Common myeloid progenitor, CD34-positive (primary cell): ENCODE measurements at regions not wholly inside any gene's neighbourhood (a gene's known extent, or its start where the extent isn't known, plus 50 kb on each side); places are given as distances from the start of the nearest gene placed in this dataset.

Experiments
- CTCF ChIA-PET: fragments of 350-600 bp; sonication (Branson Sonifier 250); formaldehyde crosslinking; loops from one replicate; lab custom pipeline; 2021; ENCODE audit warnings: antibody characterized with exemption; lab: Charles Lee
- POLR2A ChIA-PET: fragments of 350-600 bp; sonication (Branson Sonifier 250); formaldehyde crosslinking; loops from one replicate; lab custom pipeline; 2021; ENCODE audit warnings: antibody characterized with exemption; lab: Charles Lee
- DNase-seq, 3 donors: peaks; one replicate each; pipeline versions ENCODE4 v3.0.0 to v3.0.0-alpha.2; 2013
- H3K27ac ChIP-seq, 2 experiments: 1 replicate in 1 of 2; 2 replicates in 1 of 2; pipeline ENCODE4 v1.7.0; 2013; ENCODE audit warnings: inconsistent platforms in 2 of 2, low read length in 2 of 2, mild to moderate bottlenecking in 2 of 2, low read depth in 1 of 2, moderate library complexity in 1 of 2; ENCODE audit not compliant: severe bottlenecking in 2 of 2, insufficient read depth in 1 of 2, poor library complexity in 1 of 2
- H3K27me3 ChIP-seq, 5 experiments: replicated peaks in 2 of 5; 1 replicate in 3 of 5; 2 replicates in 2 of 5; pipeline versions ENCODE4 v1.6.1 to v1.7.0; 2013; ENCODE audit warnings: low read length in 4 of 5, mild to moderate bottlenecking in 2 of 5, moderate library complexity in 2 of 5, inconsistent platforms in 1 of 5; ENCODE audit not compliant: insufficient read depth in 5 of 5, control insufficient read depth in 4 of 5
- H3K36me3 ChIP-seq, 4 experiments: 1 replicate in 2 of 4; 2 replicates in 2 of 4; pipeline versions ENCODE4 v1.6.1 to v1.7.0; 2013; ENCODE audit warnings: low read length in 3 of 4, control low read depth in 1 of 4, mild to moderate bottlenecking in 1 of 4; ENCODE audit not compliant: control insufficient read depth in 4 of 4, insufficient read depth in 4 of 4
- H3K4me1 ChIP-seq, 4 experiments: 1 replicate in 3 of 4; 2 replicates in 1 of 4; pipeline versions ENCODE4 v1.6.1 to v1.7.1; 2013; ENCODE audit warnings: low read length in 3 of 4, mild to moderate bottlenecking in 3 of 4, control low read depth in 1 of 4, inconsistent platforms in 1 of 4, moderate library complexity in 1 of 4; ENCODE audit not compliant: control insufficient read depth in 4 of 4, insufficient read depth in 4 of 4; ENCODE audit errors: control extremely low read depth in 1 of 4
- H3K4me3 ChIP-seq, 7 experiments: 1 replicate in 4 of 7; 2 replicates in 3 of 7; pipeline versions ENCODE4 v1.5.1 to v1.7.0; 2013; ENCODE audit warnings: mild to moderate bottlenecking in 7 of 7, low read length in 6 of 7, moderate library complexity in 6 of 7, inconsistent platforms in 2 of 7, low read depth in 2 of 7, control low read depth in 1 of 7; ENCODE audit not compliant: insufficient read depth in 4 of 7, control insufficient read depth in 1 of 7; ENCODE audit errors: extremely low read depth in 1 of 7
- H3K9me3 ChIP-seq, 5 experiments: 1 replicate in 4 of 5; 2 replicates in 1 of 5; pipeline versions ENCODE4 v1.6.1 to v1.7.1; 2013; ENCODE audit warnings: low read length in 4 of 5, mild to moderate bottlenecking in 2 of 5, inconsistent platforms in 1 of 5, low read depth in 1 of 5, moderate library complexity in 1 of 5; ENCODE audit not compliant: control insufficient read depth in 4 of 5, insufficient read depth in 2 of 5; ENCODE audit errors: control extremely low read depth in 1 of 5
- whole genome bisulfite sequencing: methylation state at CpG from one replicate; pipeline ENCODE4 v1.1.5; 2013; ENCODE audit not compliant: insufficient coverage; 5-methylcytosine and 5-hydroxymethylcytosine counted together

- peaks cover 0 to 4% (median 0%) of the 10 kb centered on the region in 5 experiments for H3K9me3 ChIP-seq
- no peak for DNase-seq
- no peaks in the 10 kb centered on the region for H3K36me3 ChIP-seq
- no peak overlapping the region for H3K4me3 ChIP-seq
- no peaks in the 10 kb centered on the region for H3K4me1 ChIP-seq
- no peak overlapping the region for H3K27ac ChIP-seq
- ChIA-PET CTCF (no interaction called here), POLR2A (no interaction called here)
- peaks cover 0 to 4% (median 0%) of the 10 kb centered on the region in 5 experiments for H3K27me3 ChIP-seq
- 93% methylated on average over 10 of the region's 11 CpGs for WGBS
Observed at GRCh38 chr2:70385966-70386595, 84.2 kb upstream of the FAM136A start.

GRCh38 chr2:70385204-70385603, 83.3 kb upstream of the FAM136A start:
- no CpG with 5 or more reads among the region's 2 CpGs for WGBS
- no peak overlapping the region for H3K4me3 ChIP-seq
- no peaks in the 10 kb centered on the region for H3K4me1 ChIP-seq
- no peak for DNase-seq
- H3K36me3 ChIP-seq: no peaks in the 10 kb centered on the region
- H3K9me3 ChIP-seq: peaks cover 0 to 4% (median 0%) of the 10 kb centered on the region in 5 experiments
- ChIA-PET POLR2A (no interaction called here), CTCF (interaction anchor here (0.6 kb wide), 1 partner anchor 55 kb away, joined by 4 read pairs; no protein-coding TSS in a partner anchor)
- H3K27ac ChIP-seq: no peak overlapping the region
- peaks cover 0 to 4% (median 0%) of the 10 kb centered on the region in 5 experiments for H3K27me3 ChIP-seq

- ChIA-PET CTCF (no interaction called here), POLR2A (no interaction called here)
- no peaks in the 10 kb centered on the region for H3K36me3 ChIP-seq
- 74% methylated on average over 3 of the region's 6 CpGs for WGBS
- no peak overlapping the region for H3K27ac ChIP-seq
- no peak for DNase-seq
- H3K9me3 ChIP-seq: peaks cover 0 to 4% (median 0%) of the 10 kb centered on the region in 5 experiments
- H3K4me1 ChIP-seq: no peaks in the 10 kb centered on the region
- H3K4me3 ChIP-seq: no peak overlapping the region
- H3K27me3 ChIP-seq: peaks cover 0 to 4% (median 0%) of the 10 kb centered on the region in 5 experiments
Observed at GRCh38 chr2:70381821-70382220, 80.0 kb upstream of the FAM136A start.

DNA sequence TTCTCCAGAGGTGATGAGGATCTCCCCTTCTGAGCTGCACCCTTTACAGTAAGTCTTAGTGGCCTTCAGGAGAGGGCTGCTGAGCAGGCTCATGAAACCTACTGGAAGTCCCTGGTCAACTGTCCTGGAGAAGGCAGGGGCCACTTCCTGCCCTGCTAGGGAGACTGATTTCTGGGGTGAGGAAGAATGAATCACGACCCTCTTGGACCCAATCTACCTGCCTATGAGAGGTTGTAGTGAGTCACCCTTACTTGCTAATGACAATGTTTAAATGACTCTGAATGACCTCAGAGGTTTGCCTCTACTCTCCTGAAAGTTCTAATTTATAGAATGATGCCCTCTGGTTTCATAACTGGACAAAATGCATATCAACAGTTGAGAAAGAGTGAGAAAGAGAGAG, 79.4 kb upstream of the FAM136A start:
- POLR2A ChIA-PET: no interaction called here
- Histone ChIP-seq H3K36me3 (no peaks in the 10 kb centered on the region), H3K9me3 (peaks cover 0 to 4% (median 0%) of the 10 kb centered on the region in 5 experiments), H3K4me1 (no peaks in the 10 kb centered on the region), H3K27me3 (peaks cover 0 to 4% (median 0%) of the 10 kb centered on the region in 5 experiments), H3K27ac (no peak overlapping the region), H3K4me3 (no peak overlapping the region)
- CTCF ChIA-PET: no interaction called here
- WGBS: 100% methylated on average over 1 of the region's 1 CpG
- DNase-seq: no peak

DNA sequence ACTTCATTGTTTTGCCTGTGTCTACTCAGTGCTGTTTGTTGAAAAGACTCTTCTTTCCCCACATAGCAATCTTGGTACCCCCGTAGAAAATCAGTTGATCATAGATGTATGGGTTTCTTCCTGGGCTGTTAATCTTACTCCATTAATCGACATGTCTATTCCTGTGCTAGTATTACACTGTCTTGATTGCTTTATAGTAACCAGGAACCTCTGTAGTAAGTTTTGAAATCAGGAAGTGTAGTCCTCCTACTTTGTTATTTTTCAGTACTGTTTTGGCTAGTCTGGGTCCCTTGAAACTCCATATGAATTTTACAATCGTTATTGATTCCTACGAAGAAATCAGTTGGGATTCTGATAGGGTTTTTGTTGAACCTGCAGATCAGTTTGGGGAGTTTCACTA, 78.8 kb upstream of the FAM136A start:
- ChIA-PET CTCF (no interaction called here), POLR2A (no interaction called here)
- 70% methylated on average over 2 of the region's 4 CpGs for WGBS
- no peak for DNase-seq
- no peaks in the 10 kb centered on the region for H3K4me1 ChIP-seq
- no peaks in the 10 kb centered on the region for H3K36me3 ChIP-seq
- H3K9me3 ChIP-seq: peaks cover 0 to 4% (median 0%) of the 10 kb centered on the region in 5 experiments
- peaks cover 0 to 4% (median 0%) of the 10 kb centered on the region in 5 experiments for H3K27me3 ChIP-seq
- no peak overlapping the region for H3K4me3 ChIP-seq
- H3K27ac ChIP-seq: no peak overlapping the region

DNA sequence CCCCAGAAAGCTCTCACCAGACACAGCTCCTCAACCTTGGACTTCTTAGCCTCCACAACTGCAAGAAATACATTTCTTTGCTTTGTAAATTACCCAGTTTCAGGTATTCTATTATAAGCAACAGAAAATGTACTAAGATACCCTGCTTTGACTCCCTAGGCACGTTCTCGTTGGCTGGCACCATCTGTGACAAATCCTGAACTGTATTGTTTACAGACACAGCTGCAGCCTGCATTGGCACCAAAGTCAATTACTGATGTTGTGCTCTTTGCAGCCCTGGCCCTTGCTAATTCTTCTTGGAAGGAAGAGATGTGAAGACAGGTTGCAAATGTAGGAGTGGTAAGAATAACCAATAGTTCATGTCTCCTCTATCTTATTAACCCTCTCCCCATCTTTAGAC, 72.7 kb upstream of the FAM136A start:
- ChIA-PET CTCF (no interaction called here), POLR2A (no interaction called here)
- H3K4me1 ChIP-seq: no peaks in the 10 kb centered on the region
- no peaks in the 10 kb centered on the region for H3K36me3 ChIP-seq
- no peak for DNase-seq
- peaks cover 0 to 10% (median 2%) of the 10 kb centered on the region in 5 experiments for H3K9me3 ChIP-seq
- no peak overlapping the region for H3K27ac ChIP-seq
- 94% methylated on average over 2 of the region's 2 CpGs for WGBS
- no peak overlapping the region for H3K4me3 ChIP-seq
- no peaks in the 10 kb centered on the region for H3K27me3 ChIP-seq

- H3K27ac ChIP-seq: no peak overlapping the region
- ChIA-PET POLR2A (no interaction called here), CTCF (no interaction called here)
- no peak overlapping the region for H3K4me3 ChIP-seq
- no peak for DNase-seq
- no peaks in the 10 kb centered on the region for H3K36me3 ChIP-seq
- 100% methylated on average over 2 of the region's 3 CpGs for WGBS
- peaks cover 0 to 10% (median 2%) of the 10 kb centered on the region in 5 experiments for H3K9me3 ChIP-seq
- H3K27me3 ChIP-seq: peaks cover 0 to 2% (median 0%) of the 10 kb centered on the region in 5 experiments
- H3K4me1 ChIP-seq: no peaks in the 10 kb centered on the region
Observed at GRCh38 chr2:70371753-70372152, 69.9 kb upstream of the FAM136A start.
